Heart left ventricle (tissue), 16 donors: ENCODE measurements at regions not wholly inside any gene's neighbourhood (a gene's known extent, or its start where the extent isn't known, plus 50 kb on each side); places are given as distances from the start of the nearest gene placed in this dataset.

Experiments
- ATAC-seq, 4 donors: fragments of 200-7000 bp; cut with Tn5 transposase; one replicate each; pipeline ENCODE4 v1.9.1; 2020 to 2022; ENCODE audit warnings: moderate library complexity in 4 of 4, mild to moderate bottlenecking in 3 of 4, moderate number of reproducible peaks in 1 of 4
- DNase-seq, 5 donors: peaks; one replicate each; pipeline ENCODE4 v3.0.0-alpha.2; 2020
- H3K27ac ChIP-seq, 12 donors: fragments of 200-600 bp; sonication (generic) in 4 of 12; one replicate each; pipeline versions ENCODE4 v1.5.0 to v1.8.0; 2016 to 2022; ENCODE audit warnings: mild to moderate bottlenecking in 2 of 12
- H3K27me3 ChIP-seq, 9 donors: fragments of 200-600 bp; sonication (generic) in 2 of 9; one replicate each; pipeline versions ENCODE4 v1.5.1 to v1.8.0; 2016 to 2022; ENCODE audit warnings: mild to moderate bottlenecking in 3 of 9
- H3K36me3 ChIP-seq, 9 donors: fragments of 200-600 bp; sonication (generic) in 2 of 9; one replicate each; pipeline versions ENCODE4 v1.5.0 to v1.8.0; 2018 to 2022; ENCODE audit warnings: mild to moderate bottlenecking in 2 of 9
- H3K4me1 ChIP-seq, 12 donors: fragments of 200-600 bp; sonication (generic) in 4 of 12; one replicate each; pipeline versions ENCODE4 v1.5.0 to v1.8.0; 2016 to 2022; ENCODE audit warnings: mild to moderate bottlenecking in 3 of 12
- H3K4me3 ChIP-seq, 12 donors: fragments of 200-600 bp; sonication (generic) in 4 of 12; one replicate each; pipeline versions ENCODE4 v1.5.0 to v1.8.0; 2017 to 2022; ENCODE audit warnings: mild to moderate bottlenecking in 9 of 12, moderate library complexity in 4 of 12
- H3K9me3 ChIP-seq, 12 donors: fragments of 200-600 bp; sonication (generic) in 4 of 12; one replicate each; pipeline versions ENCODE4 v1.5.0 to v1.8.0; 2016 to 2022; ENCODE audit warnings: mild to moderate bottlenecking in 1 of 12
- CTCF ChIP-seq, 12 donors: fragments of 200-600 bp; sonication (generic) in 4 of 12; IDR thresholded peaks; one replicate each; pipeline versions ENCODE4 v1.5.0 to v1.8.0; 2018 to 2022; ENCODE audit warnings: antibody characterized with exemption in 12 of 12, mild to moderate bottlenecking in 5 of 12
- POLR2A ChIP-seq, 2 donors: fragments of 450-650 bp; IDR thresholded peaks; one replicate each; pipeline ENCODE4 v1.6.1; 2017; ENCODE audit warnings: antibody characterized with exemption in 2 of 2, mild to moderate bottlenecking in 2 of 2, moderate library complexity in 2 of 2
- WGBS, 4 donors: extraction: QIAGEN DNeasy Blood & Tissue Kit in 2 of 4; methylation state at CpG; one replicate each; pipeline versions ENCODE4 v1.1.5 to v1.1.7; 2013 to 2018; 5-methylcytosine and 5-hydroxymethylcytosine counted together
- intact Hi-C, 10 donors: fragments of 100-400 bp; cut with DNase I; formaldehyde crosslinking; loops; one replicate each; pipeline versions ENCODE4 v1.11.1 to v1.14.2; 2022
- donor health status: ischemic (EF 13 %, LVEDD 7.1; RV severe dilation, severe dysfunction).
- donor health status: healthy with polysubstance abuse.
- donor health status: DM: no; HTN: yes; CAD: no.
- donor health status: DM: no; HTN: no; CAD: no.
- donor health status: ischemic (EF 25% LVEDD 6.9; RV normal size, moderate dysfunction).
- donor health status: ischemic (EF 25% LVEDD 5.7; RV mildly dilated, moderate dysfunction).
- donor health status: healthy.
- donor health status: DM: yes; HTN: yes; CAD: no.
- donor health status: ischemic (EF 35%, LVEDD 5.7; RV mildly dilated, moderate dysfunction).
- donor health status: nonischemic (EF 11% LVEDD 7.7; RV severe dilation, severe dysfunction).
- donor health status: DM: yes; HTN: yes; CAD: no.
- donor health status: PGD.
- donor health status: ischemic (EF 29% LVEDD 5.4; RV normal size, mild dysfunction).
- donor health status: nonischemic (EF 23%, LVEDD 6.1; RV moderate dilation, normal function).

- Histone ChIP-seq H3K4me3 (no peak overlapping the region), H3K27ac (no peak overlapping the region), H3K27me3 (peaks cover 0 to 38% (median 10%) of the 10 kb centered on the region in 9 donors), H3K36me3 (no peaks in the 10 kb centered on the region), H3K9me3 (peaks cover 0 to 2% (median 0%) of the 10 kb centered on the region in 12 donors), H3K4me1 (no peaks in the 10 kb centered on the region)
- intact Hi-C loops: no loop called here
- ATAC-seq: no peak
- WGBS, 4 donors: 48 to 66% (median 58%) methylated on average over 4 of the region's 4 CpGs
- no peak for TF ChIP-seq POLR2A (IDR thresholded peaks at IDR 0.05)
- no peak for TF ChIP-seq CTCF (IDR thresholded peaks at IDR 0.05)
- DNase-seq: no peak
Observed at GRCh38 chr5:174436750-174437149, 287.6 kb upstream of the MSX2 start.

GRCh38 chr5:174444479-174445188, 279.7 kb upstream of the MSX2 start:
- no peak for DNase-seq
- H3K27ac ChIP-seq: no peak overlapping the region
- TF ChIP-seq CTCF (IDR thresholded peaks at IDR 0.05): no peak
- no peak for TF ChIP-seq POLR2A (IDR thresholded peaks at IDR 0.05)
- peaks cover 0 to 32% (median 0%) of the 10 kb centered on the region in 9 donors for H3K27me3 ChIP-seq
- H3K9me3 ChIP-seq: peaks cover 0 to 12% (median 0%) of the 10 kb centered on the region in 12 donors
- no peaks in the 10 kb centered on the region for H3K36me3 ChIP-seq
- intact Hi-C loops: no loop called here
- no peak for ATAC-seq
- 67 to 90% (median 78%) methylated on average over 7 of the region's 7 CpGs for WGBS, 4 donors
- no peaks in the 10 kb centered on the region for H3K4me1 ChIP-seq
- H3K4me3 ChIP-seq: no peak overlapping the region

GRCh38 chr5:174446446-174446845, 277.9 kb upstream of the MSX2 start:
- Histone ChIP-seq H3K27me3 (peaks cover 0 to 32% (median 0%) of the 10 kb centered on the region in 9 donors), H3K4me1 (no peaks in the 10 kb centered on the region), H3K27ac (no peak overlapping the region), H3K36me3 (no peaks in the 10 kb centered on the region), H3K4me3 (no peak overlapping the region), H3K9me3 (peaks cover 0 to 12% (median 0%) of the 10 kb centered on the region in 12 donors)
- intact Hi-C loops: no loop called here
- DNase-seq (no peak), ATAC-seq (no peak)
- WGBS, 4 donors: 58 to 74% (median 61%) methylated on average over 6 of the region's 6 CpGs
- no peak for TF ChIP-seq CTCF (IDR thresholded peaks at IDR 0.05)
- TF ChIP-seq POLR2A (IDR thresholded peaks at IDR 0.05): no peak

DNA sequence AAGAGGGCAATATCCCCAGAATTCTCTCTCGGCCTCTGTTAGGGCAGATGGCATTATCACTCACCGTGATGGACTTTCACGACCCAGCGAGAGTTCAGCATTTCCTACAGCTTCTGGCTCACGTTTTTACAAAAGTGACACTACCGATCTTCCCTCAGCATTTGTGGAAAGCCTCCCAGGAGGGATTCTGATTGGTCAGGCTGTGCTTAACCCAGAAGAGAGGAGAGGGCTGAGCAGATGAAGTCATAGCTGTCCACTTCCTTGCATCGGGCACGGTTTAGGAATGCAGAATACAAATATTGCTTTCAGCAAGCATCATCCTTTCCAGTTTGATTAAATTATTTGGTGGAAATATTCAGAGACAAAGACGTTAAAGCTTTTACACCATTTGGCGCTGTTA, 277.4 kb upstream of the MSX2 start:
- TF ChIP-seq CTCF (IDR thresholded peaks at IDR 0.05): no peak
- TF ChIP-seq POLR2A (IDR thresholded peaks at IDR 0.05): no peak
- H3K27ac ChIP-seq: no peak overlapping the region
- H3K27me3 ChIP-seq: peaks cover 0 to 32% (median 0%) of the 10 kb centered on the region in 9 donors
- intact Hi-C loops: no loop called here
- DNase-seq (no peak), ATAC-seq (no peak)
- no peaks in the 10 kb centered on the region for H3K4me1 ChIP-seq
- peaks cover 0 to 12% (median 0%) of the 10 kb centered on the region in 12 donors for H3K9me3 ChIP-seq
- H3K4me3 ChIP-seq: no peak overlapping the region
- H3K36me3 ChIP-seq: no peaks in the 10 kb centered on the region
- 54 to 73% (median 62%) methylated on average over 10 of the region's 10 CpGs for WGBS, 4 donors
